OCI-LY1 (cell line): ENCODE measurements at regions not wholly inside any gene's neighbourhood (a gene's known extent, or its start where the extent isn't known, plus 50 kb on each side); places are given as distances from the start of the nearest gene placed in this dataset.

Experiments
- CTCF ChIP-seq: fragments of 200-600 bp; sonication (generic), shearing (Covaris generic); IDR thresholded peaks from 2 replicates; pipeline ENCODE4 v1.5.1; 2017; ENCODE audit warnings: mild to moderate bottlenecking, antibody characterized with exemption, low read length, moderate library complexity, mixed read lengths
- EZH2 ChIP-seq: fragments of 200-600 bp; sonication (generic), shearing (Covaris generic); IDR thresholded peaks from 2 replicates; pipeline ENCODE4 v1.8.0; 2017; ENCODE audit warnings: borderline replicate concordance, mixed run types, mild to moderate bottlenecking, antibody characterized with exemption, low read length, moderate library complexity, mixed read lengths

- TF ChIP-seq CTCF (no peak), EZH2 (no peak)
Measured at GRCh38 chr2:43022896-43023295, 203.5 kb downstream of the ZFP36L2 start.
